GM12892 (cell line): ENCODE measurements at regions not wholly inside any gene's neighbourhood (a gene's known extent, or its start where the extent isn't known, plus 50 kb on each side); places are given as distances from the start of the nearest gene placed in this dataset.
"Not testable (repeated sequence)": the region's sequence is repeated elsewhere in the genome, so short reads cannot be mapped to it uniquely, and the experiment has no call there.

Experiments used
- DNase-seq: peaks from one replicate; pipeline ENCODE4 v3.0.0; 2011; ENCODE audit not compliant: insufficient read length
- FAIRE-seq: peaks from 2 replicates; lab custom pipeline; 2011; peaks lifted over from hg19 to GRCh38; lab: Jason Lieb, UNC
- POLR2A ChIP-seq: IDR thresholded peaks from 2 replicates; pipeline ENCODE4 v1.6.1; 2011; ENCODE audit warnings: low read depth, low read length, control low read depth
- POLR2AphosphoS5 ChIP-seq: IDR thresholded peaks from 2 replicates; pipeline ENCODE4 v1.6.1; 2011; ENCODE audit warnings: low read depth, low read length, control low read depth
- TAF1 ChIP-seq: IDR thresholded peaks from 2 replicates; pipeline ENCODE4 v1.6.1; 2011; ENCODE audit warnings: low read depth, mild to moderate bottlenecking, control low read depth, low read length, borderline replicate concordance

GRCh38 chr18:39340418-39340817, 1774.8 kb upstream of the CELF4 start:
- TF ChIP-seq POLR2AphosphoS5 = no peak
- no peak for TF ChIP-seq POLR2A
- no peak for TF ChIP-seq TAF1
- no peak for FAIRE-seq
- DNase-seq = no peak

GRCh38 chr18:39329496-39330275, 1764.1 kb upstream of the CELF4 start:
- TF ChIP-seq POLR2AphosphoS5 (no peak), TAF1 (no peak), POLR2A (no peak)
- FAIRE-seq = no peak
- DNase-seq = no peak

- DNase-seq = no peak
- TF ChIP-seq POLR2A = no peak
- no peak for TF ChIP-seq POLR2AphosphoS5
- no peak for TF ChIP-seq TAF1
- no peak for FAIRE-seq
These were observed 1761.2 kb upstream of the CELF4 start for GRCh38 chr18:39326772-39327171.

- DNase-seq (no peak), FAIRE-seq (no peak)
- TF ChIP-seq POLR2AphosphoS5 (no peak), POLR2A (no peak)
These were observed 1760.4 kb upstream of the CELF4 start for GRCh38 chr18:39325973-39326372.

GRCh38 chr18:39319141-39319540, 1753.5 kb upstream of the CELF4 start:
- DNase-seq = no peak
- TF ChIP-seq POLR2A (no peak), POLR2AphosphoS5 (no peak), TAF1 (no peak)
- no peak for FAIRE-seq

GRCh38 chr18:39318462-39318861, 1752.9 kb upstream of the CELF4 start:
- FAIRE-seq (no peak), DNase-seq (no peak)
- TF ChIP-seq TAF1 = no peak

GRCh38 chr18:39318008-39318407, 1752.4 kb upstream of the CELF4 start:
- no peak for TF ChIP-seq POLR2A
- TF ChIP-seq POLR2AphosphoS5 = no peak
- FAIRE-seq (no peak), DNase-seq (no peak)

GRCh38 chr18:39314595-39314994, 1749.0 kb upstream of the CELF4 start:
- FAIRE-seq = no peak
- DNase-seq = no peak
- TF ChIP-seq TAF1 = no peak
- no peak for TF ChIP-seq POLR2AphosphoS5
- no peak for TF ChIP-seq POLR2A

- FAIRE-seq = no peak
- no peak for DNase-seq
- TF ChIP-seq POLR2AphosphoS5 (no peak), POLR2A (no peak), TAF1 (no peak)
These were observed 1748.4 kb upstream of the CELF4 start for GRCh38 chr18:39313992-39314391.

GRCh38 chr18:39311111-39311712, 1745.6 kb upstream of the CELF4 start:
- DNase-seq (no peak), FAIRE-seq (no peak)

GRCh38 chr18:39308931-39309521, 1743.4 kb upstream of the CELF4 start:
- FAIRE-seq, DNase-seq: not testable (repeated sequence)

More at GRCh38 chr18:39311111-39311712, 1745.6 kb upstream of the CELF4 start:
- TF ChIP-seq POLR2A = no peak
- no peak for TF ChIP-seq POLR2AphosphoS5
- TF ChIP-seq TAF1 = no peak

- DNase-seq = no peak
- no peak for FAIRE-seq
- TF ChIP-seq POLR2A (no peak), POLR2AphosphoS5 (no peak), TAF1 (no peak)
These were observed 1740.2 kb upstream of the CELF4 start for GRCh38 chr18:39305766-39306165.

- no peak for DNase-seq
- no peak for TF ChIP-seq POLR2AphosphoS5
- TF ChIP-seq POLR2A = no peak
- TF ChIP-seq TAF1 = no peak
- no peak for FAIRE-seq
These were observed 1736.9 kb upstream of the CELF4 start for GRCh38 chr18:39302481-39302880.
